ENCODE measurements at regions not wholly inside any gene's neighbourhood (a gene's known extent, or its start where the extent isn't known, plus 50 kb on each side); places are given as distances from the start of the nearest gene placed in this dataset.
"Not testable (repeated sequence)": the region's sequence is repeated elsewhere in the genome, so short reads cannot be mapped to it uniquely, and the experiment has no call there.

GRCh38 chr11:3437441-3437840, 58.5 kb upstream of the ZNF195 start:
- not testable (repeated sequence) for TF ChIP-seq CTCF, EP300 (IDR thresholded peaks at IDR 0.05)

Measured in esophagus muscularis mucosa (tissue), 3 donors.